Activated B cell treated with CpG ODN at 0.5 μM for 24 hours (primary cell): ENCODE measurements at regions not wholly inside any gene's neighbourhood (a gene's known extent, or its start where the extent isn't known, plus 50 kb on each side); places are given as distances from the start of the nearest gene placed in this dataset.

Experiments used
- ATAC-seq: fragments of 200-7000 bp; cut with Tn5 transposase; one replicate; pipeline ENCODE4 v1.10.0; 2021; ENCODE audit warnings: low read depth, mild to moderate bottlenecking, moderate library complexity
- CTCF ChIA-PET: fragments of 350-600 bp; sonication (Branson Sonifier 250); formaldehyde crosslinking; loops from one replicate; lab custom pipeline; 2021; ENCODE audit warnings: antibody characterized with exemption; lab: Charles Lee
- POLR2A ChIA-PET: fragments of 350-600 bp; sonication (Branson Sonifier 250); formaldehyde crosslinking; loops from one replicate; lab custom pipeline; 2021; ENCODE audit warnings: antibody characterized with exemption; lab: Charles Lee
- DNase-seq: peaks from one replicate; pipeline ENCODE4 v3.0.0; 2022
- H3K27ac Mint-ChIP-seq: one replicate; pipeline ENCODE4 v1.8.0; 2020; ENCODE audit warnings: mixed read lengths
- H3K27me3 Mint-ChIP-seq: one replicate; pipeline ENCODE4 v1.8.0; 2021; ENCODE audit warnings: mixed read lengths
- H3K36me3 Mint-ChIP-seq: one replicate; pipeline ENCODE4 v1.8.0; 2021; ENCODE audit warnings: low read depth, mixed read lengths
- H3K4me1 Mint-ChIP-seq: one replicate; pipeline ENCODE4 v1.8.0; 2021; ENCODE audit warnings: mixed read lengths
- H3K4me3 Mint-ChIP-seq: one replicate; pipeline ENCODE4 v1.8.0; 2020; ENCODE audit warnings: mild to moderate bottlenecking, mixed read lengths
- H3K9me3 Mint-ChIP-seq: one replicate; pipeline ENCODE4 v1.8.0; 2020; ENCODE audit warnings: mixed read lengths
- CTCF ChIP-seq: fragments of 200-600 bp; IDR thresholded peaks from one replicate; pipeline ENCODE4 v1.8.0; 2022; ENCODE audit warnings: antibody characterized with exemption, mild to moderate bottlenecking
- intact Hi-C: fragments of 100-400 bp; cut with micrococcal nuclease; formaldehyde crosslinking; loops from one replicate; pipeline ENCODE4 v1.15.1; 2024

GRCh38 chr1:87880764-87881163, 552.1 kb downstream of the LMO4 start:
- TF ChIP-seq CTCF, result no peak
- Mint-ChIP-seq H3K4me3 (no peak overlapping the region), H3K4me1 (no peaks in the 10 kb centered on the region), H3K9me3 (no peaks in the 10 kb centered on the region), H3K27ac (no peak overlapping the region), H3K27me3 (no peaks in the 10 kb centered on the region), H3K36me3 (no peaks in the 10 kb centered on the region)
- no peak for DNase-seq
- ChIA-PET POLR2A (no interaction called here), CTCF (no interaction called here)
- intact Hi-C loops, result no loop called here
- no peak for ATAC-seq

- CTCF ChIA-PET, result no interaction called here
- H3K27ac Mint-ChIP-seq, result no peak overlapping the region
- no peaks in the 10 kb centered on the region for H3K4me1 Mint-ChIP-seq
Observed at GRCh38 chr1:87883906-87884305, 555.2 kb downstream of the LMO4 start.

GRCh38 chr1:87884581-87884980, 555.9 kb downstream of the LMO4 start:
- no peaks in the 10 kb centered on the region for H3K9me3 Mint-ChIP-seq
- no peak for ATAC-seq

More at GRCh38 chr1:87883906-87884305, 555.2 kb downstream of the LMO4 start:
- no peak for DNase-seq
- ATAC-seq, result no peak
- no peaks in the 10 kb centered on the region for H3K9me3 Mint-ChIP-seq
- intact Hi-C loops, result no loop called here
- H3K27me3 Mint-ChIP-seq, result no peaks in the 10 kb centered on the region
- POLR2A ChIA-PET, result no interaction called here
- H3K36me3 Mint-ChIP-seq, result no peaks in the 10 kb centered on the region
- no peak overlapping the region for H3K4me3 Mint-ChIP-seq
- no peak for TF ChIP-seq CTCF

DNA sequence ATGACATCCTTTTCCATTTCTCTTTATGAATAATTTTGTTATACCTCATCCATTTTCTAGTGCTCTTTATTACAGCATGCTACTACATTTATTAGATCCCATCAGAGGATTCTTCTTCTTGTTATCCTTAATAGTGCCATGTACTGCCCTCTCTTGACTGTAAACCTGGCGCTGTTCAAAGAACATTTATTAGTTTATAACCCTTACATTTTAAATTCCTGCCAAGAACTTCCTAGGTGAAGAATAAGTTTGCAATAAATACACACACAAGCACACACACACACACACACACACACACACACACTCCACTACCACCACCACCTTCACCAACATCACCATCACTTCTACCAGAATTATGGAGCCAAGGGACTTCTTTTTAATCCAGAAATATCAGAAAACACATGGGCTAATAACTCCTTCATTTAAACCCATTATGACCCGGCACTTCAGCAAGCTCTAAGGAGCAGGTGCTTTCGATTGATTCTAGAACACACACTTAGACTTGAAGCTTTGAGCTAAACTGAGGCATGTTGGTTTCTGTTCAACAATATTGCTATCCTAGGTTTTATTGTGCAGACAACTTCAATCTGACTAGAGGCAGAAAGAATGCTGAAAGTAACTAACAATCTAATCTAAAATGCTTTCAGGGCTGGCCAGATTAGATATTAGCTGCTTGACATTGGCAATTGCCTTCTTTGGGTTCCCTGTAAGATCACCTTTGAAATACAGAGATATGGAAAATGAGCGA, 556.8 kb downstream of the LMO4 start:
- POLR2A ChIA-PET, result no interaction called here
- Mint-ChIP-seq H3K36me3 (no peaks in the 10 kb centered on the region), H3K27ac (no peak overlapping the region), H3K4me1 (no peaks in the 10 kb centered on the region), H3K9me3 (no peaks in the 10 kb centered on the region), H3K4me3 (no peak overlapping the region), H3K27me3 (no peaks in the 10 kb centered on the region)
- CTCF ChIA-PET, result no interaction called here
- ATAC-seq (no peak), DNase-seq (no peak)
- intact Hi-C loops, result no loop called here
- TF ChIP-seq CTCF, result no peak

More at GRCh38 chr1:87884581-87884980, 555.9 kb downstream of the LMO4 start:
- Mint-ChIP-seq H3K4me3 (no peak overlapping the region), H3K4me1 (no peaks in the 10 kb centered on the region), H3K27ac (no peak overlapping the region), H3K36me3 (no peaks in the 10 kb centered on the region), H3K27me3 (no peaks in the 10 kb centered on the region)
- no peak for DNase-seq
- intact Hi-C loops, result no loop called here
- ChIA-PET CTCF (no interaction called here), POLR2A (no interaction called here)
- TF ChIP-seq CTCF, result no peak

DNA sequence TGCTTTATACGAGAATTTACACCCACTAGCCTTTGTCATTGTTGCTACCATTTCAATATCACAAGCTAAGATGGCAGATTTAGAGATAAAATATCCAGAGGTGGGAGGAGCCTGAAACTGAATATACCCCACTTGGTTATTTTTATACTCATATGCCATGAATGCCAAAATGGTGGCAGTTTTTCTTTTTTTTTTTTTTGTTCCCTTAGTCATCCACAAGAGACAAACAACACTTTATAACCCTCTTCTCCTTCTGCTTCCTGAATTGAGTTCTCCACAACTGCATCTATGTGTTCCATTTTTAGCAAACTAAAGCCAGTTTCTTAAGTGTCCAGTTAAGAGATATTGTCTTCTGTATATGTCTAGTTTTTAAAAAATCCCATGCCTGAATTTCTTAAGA, 558.4 kb downstream of the LMO4 start:
- no peaks in the 10 kb centered on the region for H3K4me1 Mint-ChIP-seq
- no peaks in the 10 kb centered on the region for H3K36me3 Mint-ChIP-seq
- no peak overlapping the region for H3K27ac Mint-ChIP-seq
- no peak overlapping the region for H3K4me3 Mint-ChIP-seq
- CTCF ChIA-PET, result no interaction called here
- TF ChIP-seq CTCF, result no peak
- intact Hi-C loops, result no loop called here
- POLR2A ChIA-PET, result no interaction called here
- H3K27me3 Mint-ChIP-seq, result no peaks in the 10 kb centered on the region
- ATAC-seq (no peak), DNase-seq (no peak)
- no peaks in the 10 kb centered on the region for H3K9me3 Mint-ChIP-seq
